LoVo (cell line): ENCODE measurements at regions not wholly inside any gene's neighbourhood (a gene's known extent, or its start where the extent isn't known, plus 50 kb on each side); places are given as distances from the start of the nearest gene placed in this dataset.

ENCODE experiments used
- DNase-seq: peaks from one replicate; pipeline ENCODE4 v3.0.0-alpha.2; 2016; ENCODE audit warnings: low spot score

DNA sequence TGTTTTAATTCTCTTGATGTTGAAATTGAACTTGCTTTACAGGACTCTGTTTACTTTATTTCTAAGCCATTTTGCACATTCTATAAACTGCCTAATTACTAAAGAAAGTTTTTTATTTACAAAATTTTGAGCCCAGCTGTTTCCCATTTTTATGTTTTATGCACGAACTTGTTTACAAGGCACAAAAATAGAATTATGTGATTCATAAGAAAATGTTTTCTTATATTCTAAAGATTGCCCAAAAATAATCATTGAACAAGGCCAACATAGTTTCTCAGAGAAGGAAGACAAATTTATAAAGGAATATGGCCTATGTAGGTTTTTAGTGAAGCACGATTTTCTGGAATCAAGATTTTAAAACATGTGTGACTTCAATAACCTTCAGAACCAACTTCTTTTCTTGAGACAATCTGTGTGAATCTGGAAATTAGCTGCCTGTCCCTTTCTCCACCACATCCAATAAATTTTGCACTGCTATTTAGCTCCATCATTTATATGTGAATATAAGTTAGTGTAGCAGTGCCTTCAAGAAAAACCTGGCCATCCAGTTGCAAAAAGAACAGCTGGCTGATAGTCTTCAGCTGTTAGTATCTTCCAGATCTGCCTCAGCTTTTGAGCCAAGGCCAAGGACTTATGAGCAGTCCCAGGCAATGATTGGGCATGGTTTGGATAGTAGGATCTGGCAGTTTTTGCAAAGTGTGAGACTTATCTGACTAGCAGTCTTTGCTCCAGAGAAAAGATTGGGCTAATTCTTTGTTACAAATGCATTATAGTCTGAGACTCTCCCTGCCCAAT, 253.2 kb upstream of the COL3A1 start:
- no peak for DNase-seq

DNA sequence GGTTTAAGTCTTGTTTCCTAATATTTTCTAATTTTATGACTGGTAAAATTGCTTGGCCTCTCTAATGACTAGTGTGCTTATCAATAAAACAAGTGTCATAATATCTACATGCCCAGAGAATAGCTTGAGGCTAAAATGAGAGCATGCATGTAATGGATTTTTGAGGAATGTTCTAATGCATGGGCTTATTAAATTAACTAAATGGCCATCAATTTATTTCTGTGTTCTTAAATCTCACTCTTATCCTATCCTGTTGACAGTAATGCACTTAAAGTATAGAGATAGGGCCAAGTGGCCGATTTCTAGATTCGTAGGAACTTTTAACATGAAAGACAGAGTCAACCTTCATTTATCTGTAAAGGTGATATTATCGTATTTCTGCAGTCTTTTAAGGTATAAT, 252.4 kb upstream of the COL3A1 start:
- DNase-seq, result no peak

DNA sequence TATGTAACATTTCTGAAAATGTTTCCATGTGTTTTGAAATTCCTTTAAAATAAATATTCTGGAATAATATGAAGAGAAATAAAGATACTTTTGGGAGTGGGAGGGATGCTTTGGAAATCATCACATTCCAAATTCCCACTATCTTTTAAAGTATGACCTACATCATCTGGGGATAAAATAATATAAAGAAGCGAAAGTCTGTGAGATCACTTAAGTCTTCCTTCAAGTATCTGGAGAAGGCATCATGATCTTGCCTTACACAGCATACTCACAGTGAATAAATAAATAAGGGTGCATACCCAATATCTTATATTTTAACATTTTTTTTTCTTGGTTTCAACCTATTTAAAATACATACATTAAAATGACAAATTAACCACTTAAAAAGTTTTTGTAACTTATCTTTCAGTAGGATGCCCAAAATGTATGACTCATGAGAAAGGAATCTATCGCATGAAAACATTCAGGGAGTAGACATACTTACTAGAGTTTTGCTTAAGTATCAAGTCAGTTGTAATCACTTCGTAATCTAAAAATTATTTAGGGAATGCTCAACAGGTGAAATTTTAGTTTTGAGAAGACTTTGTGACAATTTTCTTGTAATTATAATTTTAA, 248.3 kb upstream of the COL3A1 start:
- no peak for DNase-seq

DNA sequence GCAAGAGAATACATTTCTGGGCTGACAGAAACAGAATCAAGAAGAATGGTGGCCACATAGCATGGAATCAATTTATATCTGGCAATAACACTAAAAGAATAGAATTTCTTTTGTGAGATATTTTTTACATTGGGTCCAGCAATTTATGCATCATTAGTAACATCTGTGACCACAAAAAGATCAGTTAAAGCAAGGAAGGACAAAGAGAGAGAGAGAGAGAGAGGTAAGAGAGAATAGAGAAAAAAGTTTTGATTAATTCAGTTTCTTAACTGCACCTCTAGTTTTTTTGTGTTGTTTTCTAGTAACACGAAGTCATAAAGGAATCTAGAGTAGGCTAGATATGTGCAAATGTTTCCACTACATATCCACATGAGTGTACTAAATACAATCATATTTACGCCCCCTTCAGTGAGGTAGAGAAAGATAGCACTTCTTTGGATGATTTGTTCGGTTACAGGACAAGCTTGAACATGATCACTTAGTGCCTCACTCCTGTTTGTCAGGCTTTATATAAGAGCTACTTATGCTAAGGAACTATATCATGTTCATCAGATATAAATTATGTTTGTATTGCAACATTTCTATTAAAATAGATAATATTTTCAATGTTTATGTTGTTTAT, 247.4 kb upstream of the COL3A1 start:
- no peak for DNase-seq

DNA sequence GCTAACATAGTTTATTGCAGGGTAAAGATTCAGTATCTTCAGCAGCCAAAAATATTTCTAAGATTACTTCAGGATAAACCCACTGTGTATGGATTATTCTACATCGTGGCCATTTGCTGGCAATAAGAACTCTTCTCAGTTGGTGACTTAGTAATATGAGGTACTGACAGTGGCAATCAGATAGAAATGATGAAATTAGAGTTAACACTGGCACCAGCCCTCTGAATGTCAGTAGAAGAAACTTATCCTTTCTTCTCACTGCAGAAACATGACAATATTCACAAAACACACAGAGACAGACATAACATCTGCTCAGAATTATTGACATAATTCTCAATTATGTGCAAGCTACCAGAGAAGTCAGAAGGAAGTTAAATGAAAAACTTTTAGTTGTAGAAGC, 246.3 kb upstream of the COL3A1 start:
- DNase-seq, result no peak

DNA sequence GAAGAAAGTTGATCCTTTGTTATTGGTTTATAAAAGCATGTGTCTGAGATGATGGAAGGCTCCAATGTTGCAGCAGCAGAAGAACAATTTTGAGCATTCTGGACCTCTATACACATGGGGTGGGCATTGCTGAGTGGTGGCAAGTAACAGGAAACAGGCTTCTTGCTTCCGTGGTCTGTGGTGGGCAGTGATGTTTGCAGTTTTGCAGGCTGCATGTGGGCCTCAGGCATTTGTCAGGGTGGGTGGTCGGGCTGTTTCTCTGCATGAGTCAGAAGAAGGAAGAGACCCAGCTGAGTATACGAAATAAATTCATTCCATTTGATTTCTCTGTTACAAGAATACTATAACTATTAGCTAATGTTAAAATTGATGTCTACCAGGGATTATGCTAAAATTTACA, 239.5 kb upstream of the COL3A1 start:
- DNase-seq, result no peak

DNA sequence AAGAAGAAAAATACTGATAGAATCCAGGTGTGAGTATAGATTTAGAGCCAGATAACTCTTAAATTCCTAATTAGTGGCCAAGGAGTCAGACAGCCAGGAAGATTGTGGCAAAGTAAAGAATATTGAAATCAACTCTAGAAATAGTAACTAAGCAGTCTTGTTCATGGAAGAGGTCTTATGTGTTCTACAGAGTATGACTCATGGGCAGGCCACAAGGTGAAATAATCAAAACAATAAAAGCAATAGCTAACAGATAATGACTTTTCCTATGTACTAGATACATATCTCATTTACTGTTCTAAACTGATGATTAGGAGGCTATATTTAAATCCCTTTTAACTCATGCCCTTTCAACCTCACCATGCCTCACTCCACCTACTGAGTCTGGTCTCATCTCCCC, 227.4 kb upstream of the COL3A1 start:
- DNase-seq, result no peak

DNA sequence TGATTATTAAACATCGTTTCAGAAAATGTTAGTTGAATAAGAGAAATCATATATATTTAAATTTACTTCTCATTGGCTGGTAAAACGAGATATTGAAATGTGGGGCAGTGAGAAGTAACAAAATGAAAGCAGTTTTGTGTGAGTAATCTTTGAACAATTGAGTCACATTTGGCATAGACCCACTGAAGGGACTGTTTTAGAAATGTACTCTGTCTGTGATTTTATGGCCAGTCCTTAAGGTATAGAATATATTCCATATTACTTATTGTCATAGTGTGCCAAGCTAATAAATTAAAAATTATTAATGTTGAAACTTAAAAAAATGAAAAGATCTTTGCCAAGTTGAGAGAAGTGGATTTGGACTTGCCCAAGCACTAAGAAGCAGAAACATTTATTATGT, 222.4 kb upstream of the COL3A1 start:
- DNase-seq, result no peak

GRCh38 chr2:188752311-188752710, 221.9 kb upstream of the COL3A1 start:
- no peak for DNase-seq

DNA sequence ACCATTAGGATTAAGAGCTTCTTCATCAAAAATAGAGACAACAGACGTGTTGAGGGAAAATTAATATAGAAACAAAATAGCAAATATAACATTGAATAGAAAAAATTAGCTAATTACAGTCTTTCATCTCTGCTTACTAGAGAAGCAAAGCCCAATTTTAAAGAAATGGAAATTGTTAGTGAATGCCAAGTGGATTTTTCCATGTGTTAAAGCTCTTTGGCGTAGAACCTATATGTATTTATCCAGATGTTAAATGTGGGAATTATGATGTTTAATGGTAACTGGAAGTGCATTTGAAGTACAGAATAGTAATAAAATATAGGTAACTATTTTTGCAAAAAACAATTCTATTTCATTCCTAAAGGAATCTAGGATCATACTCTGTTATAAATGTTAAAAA, 212.0 kb upstream of the COL3A1 start:
- DNase-seq, result no peak

GRCh38 chr2:188765522-188766470, 208.4 kb upstream of the COL3A1 start:
- DNase-seq, result no peak

DNA sequence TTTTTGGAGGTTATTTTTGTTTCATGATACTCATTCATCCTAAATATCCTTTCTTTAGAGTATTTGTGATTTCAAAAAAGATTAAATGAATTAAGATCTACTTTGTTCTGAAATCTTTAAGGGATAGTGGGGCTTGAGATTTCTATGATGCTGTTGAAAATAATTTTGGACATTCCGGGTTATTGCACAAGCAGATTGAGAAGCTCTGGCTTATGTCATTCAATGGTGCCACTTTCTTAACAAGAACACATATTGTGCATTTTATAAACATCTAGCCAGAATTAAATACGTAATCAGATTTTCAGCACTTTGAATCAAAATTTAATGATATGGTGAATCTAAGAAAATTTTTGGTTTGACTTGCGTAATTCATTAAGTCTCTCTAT, 207.7 kb upstream of the COL3A1 start:
- no peak for DNase-seq

- no peak for DNase-seq
These were observed 207.0 kb upstream of the COL3A1 start for GRCh38 chr2:188767176-188767575.

DNA sequence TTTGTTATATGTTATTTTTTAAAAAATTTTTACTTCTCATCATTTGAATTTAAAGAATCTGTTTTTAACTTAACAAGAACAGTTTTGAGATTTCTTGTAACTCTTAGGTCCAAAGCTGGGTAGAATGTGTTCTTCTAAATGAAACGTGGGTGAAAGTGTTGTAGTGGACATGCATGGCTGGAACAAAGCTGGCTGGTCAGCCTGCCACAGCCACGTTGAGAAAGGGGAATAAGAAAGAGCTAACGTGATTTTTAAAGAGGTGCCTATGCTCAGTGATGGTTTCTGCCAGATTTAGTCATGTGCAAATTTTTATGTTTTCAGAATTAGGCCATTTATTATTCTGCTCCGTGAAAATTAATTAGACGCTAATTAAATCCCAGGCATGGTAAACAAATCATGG, 203.9 kb upstream of the COL3A1 start:
- no peak for DNase-seq

- no peak for DNase-seq
These were observed 201.1 kb upstream of the COL3A1 start for GRCh38 chr2:188773075-188773474.

- no peak for DNase-seq
These were observed 197.5 kb upstream of the COL3A1 start for GRCh38 chr2:188776634-188777033.

- DNase-seq, result no peak
These were observed 189.9 kb upstream of the COL3A1 start for GRCh38 chr2:188784269-188784762.

GRCh38 chr2:188785061-188785460, 189.1 kb upstream of the COL3A1 start:
- no peak for DNase-seq

- DNase-seq, result no peak
These were observed 188.7 kb upstream of the COL3A1 start for GRCh38 chr2:188785490-188785889.

GRCh38 chr2:188786368-188786841, 187.8 kb upstream of the COL3A1 start:
- DNase-seq, result peak; percentile 16

DNA sequence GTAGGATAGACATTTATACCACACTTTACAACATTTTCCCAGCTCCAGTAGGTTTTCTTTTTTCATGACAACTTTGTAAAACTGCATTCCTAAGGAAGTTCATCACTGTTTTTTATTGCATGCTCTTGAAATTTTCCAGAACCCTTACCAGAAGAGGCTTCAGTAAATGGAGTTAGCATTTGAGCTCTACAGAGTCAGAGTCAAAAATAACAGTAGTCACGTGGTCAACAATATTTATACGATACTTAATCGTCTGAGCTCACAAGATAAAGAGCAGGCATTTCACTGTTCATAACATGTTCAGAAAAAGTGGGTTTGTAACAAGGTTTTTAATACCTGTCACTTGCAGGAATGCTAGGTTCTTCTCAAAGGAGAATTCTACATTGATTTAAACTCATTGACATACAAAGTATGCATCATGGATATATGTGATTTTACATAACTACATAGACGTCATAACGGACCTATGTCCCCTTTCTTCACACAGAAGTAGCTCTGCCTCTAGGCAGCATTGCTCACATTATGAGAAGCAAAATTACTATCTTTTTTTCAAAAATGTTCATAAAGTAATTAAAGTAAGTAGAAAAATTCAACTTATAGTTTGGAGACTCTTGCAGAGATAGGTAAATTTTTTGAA, 187.0 kb upstream of the COL3A1 start:
- peak; percentile 14 for DNase-seq
